ENCODE measurements at regions not wholly inside any gene's neighbourhood (a gene's known extent, or its start where the extent isn't known, plus 50 kb on each side); places are given as distances from the start of the nearest gene placed in this dataset.

DNA sequence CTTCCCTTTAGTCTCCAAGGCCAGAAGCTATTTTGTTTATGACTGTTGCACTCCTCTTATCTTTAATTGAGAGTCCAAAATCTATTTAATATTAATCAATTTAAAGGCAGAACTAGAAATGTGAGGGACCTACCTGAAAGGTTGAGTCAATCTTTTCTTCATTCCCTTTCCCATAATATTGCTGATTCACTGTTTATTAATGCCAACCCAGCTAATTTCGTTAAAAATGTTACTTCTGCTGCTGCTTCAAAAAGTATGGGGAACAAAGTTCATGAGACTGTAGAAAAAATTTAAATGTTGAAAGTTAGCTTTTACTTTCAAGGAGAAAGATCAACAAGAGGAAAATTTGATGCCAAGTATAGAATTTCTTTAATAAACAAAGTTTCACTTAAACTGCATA lies 365.3 kb downstream of the TENT5A start:
- TF ChIP-seq POLR2AphosphoS5 (IDR thresholded peaks at IDR 0.05; ENCODE audit: low read depth) (no peak), GABPA (IDR thresholded peaks at IDR 0.05; ENCODE audit: low read depth) (no peak), SPI1 (IDR thresholded peaks at IDR 0.05; ENCODE audit: borderline replicate concordance, low read depth) (no peak)
- TF ChIP-seq, protein P1, sequence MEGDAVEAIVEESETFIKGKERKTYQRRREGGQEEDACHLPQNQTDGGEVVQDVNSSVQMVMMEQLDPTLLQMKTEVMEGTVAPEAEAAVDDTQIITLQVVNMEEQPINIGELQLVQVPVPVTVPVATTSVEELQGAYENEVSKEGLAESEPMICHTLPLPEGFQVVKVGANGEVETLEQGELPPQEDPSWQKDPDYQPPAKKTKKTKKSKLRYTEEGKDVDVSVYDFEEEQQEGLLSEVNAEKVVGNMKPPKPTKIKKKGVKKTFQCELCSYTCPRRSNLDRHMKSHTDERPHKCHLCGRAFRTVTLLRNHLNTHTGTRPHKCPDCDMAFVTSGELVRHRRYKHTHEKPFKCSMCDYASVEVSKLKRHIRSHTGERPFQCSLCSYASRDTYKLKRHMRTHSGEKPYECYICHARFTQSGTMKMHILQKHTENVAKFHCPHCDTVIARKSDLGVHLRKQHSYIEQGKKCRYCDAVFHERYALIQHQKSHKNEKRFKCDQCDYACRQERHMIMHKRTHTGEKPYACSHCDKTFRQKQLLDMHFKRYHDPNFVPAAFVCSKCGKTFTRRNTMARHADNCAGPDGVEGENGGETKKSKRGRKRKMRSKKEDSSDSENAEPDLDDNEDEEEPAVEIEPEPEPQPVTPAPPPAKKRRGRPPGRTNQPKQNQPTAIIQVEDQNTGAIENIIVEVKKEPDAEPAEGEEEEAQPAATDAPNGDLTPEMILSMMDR (IDR thresholded peaks at IDR 0.05; ENCODE audit: insufficient read depth, low read length) = no peak
- TF ChIP-seq, protein P2, sequence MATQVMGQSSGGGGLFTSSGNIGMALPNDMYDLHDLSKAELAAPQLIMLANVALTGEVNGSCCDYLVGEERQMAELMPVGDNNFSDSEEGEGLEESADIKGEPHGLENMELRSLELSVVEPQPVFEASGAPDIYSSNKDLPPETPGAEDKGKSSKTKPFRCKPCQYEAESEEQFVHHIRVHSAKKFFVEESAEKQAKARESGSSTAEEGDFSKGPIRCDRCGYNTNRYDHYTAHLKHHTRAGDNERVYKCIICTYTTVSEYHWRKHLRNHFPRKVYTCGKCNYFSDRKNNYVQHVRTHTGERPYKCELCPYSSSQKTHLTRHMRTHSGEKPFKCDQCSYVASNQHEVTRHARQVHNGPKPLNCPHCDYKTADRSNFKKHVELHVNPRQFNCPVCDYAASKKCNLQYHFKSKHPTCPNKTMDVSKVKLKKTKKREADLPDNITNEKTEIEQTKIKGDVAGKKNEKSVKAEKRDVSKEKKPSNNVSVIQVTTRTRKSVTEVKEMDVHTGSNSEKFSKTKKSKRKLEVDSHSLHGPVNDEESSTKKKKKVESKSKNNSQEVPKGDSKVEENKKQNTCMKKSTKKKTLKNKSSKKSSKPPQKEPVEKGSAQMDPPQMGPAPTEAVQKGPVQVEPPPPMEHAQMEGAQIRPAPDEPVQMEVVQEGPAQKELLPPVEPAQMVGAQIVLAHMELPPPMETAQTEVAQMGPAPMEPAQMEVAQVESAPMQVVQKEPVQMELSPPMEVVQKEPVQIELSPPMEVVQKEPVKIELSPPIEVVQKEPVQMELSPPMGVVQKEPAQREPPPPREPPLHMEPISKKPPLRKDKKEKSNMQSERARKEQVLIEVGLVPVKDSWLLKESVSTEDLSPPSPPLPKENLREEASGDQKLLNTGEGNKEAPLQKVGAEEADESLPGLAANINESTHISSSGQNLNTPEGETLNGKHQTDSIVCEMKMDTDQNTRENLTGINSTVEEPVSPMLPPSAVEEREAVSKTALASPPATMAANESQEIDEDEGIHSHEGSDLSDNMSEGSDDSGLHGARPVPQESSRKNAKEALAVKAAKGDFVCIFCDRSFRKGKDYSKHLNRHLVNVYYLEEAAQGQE (IDR thresholded peaks at IDR 0.05; ENCODE audit: insufficient replicate concordance, low read depth) = no peak

Data from HL-60 (cell line).